ENCODE measurements at regions not wholly inside any gene's neighbourhood (a gene's known extent, or its start where the extent isn't known, plus 50 kb on each side); places are given as distances from the start of the nearest gene placed in this dataset.

- no peak overlapping the region for H3K4me3 ChIP-seq
- 0% methylated on average over 2 of the region's 2 CpGs for WGBS (ENCODE audit: insufficient coverage, insufficient replicate concordance, low lambda C conversion rate, missing lambda C conversion rate)
- ChIA-PET POLR2A (no interaction called here), SMC1A (ENCODE audit: uncharacterized antibody, unreplicated experiment) (interaction anchor here (1.2 to 1.4 kb wide), 2 partner anchors 10 to 12 kb away, joined by 3 to 4 read pairs; no protein-coding TSS in a partner anchor), CTCF (interaction anchor here (0.7 to 1.2 kb wide), 2 partner anchors 9 to 621 kb away, joined by 3 to 4 read pairs; no protein-coding TSS in a partner anchor), RAD21 (ENCODE audit: unreplicated experiment) (interaction anchor here (0.8 to 3.5 kb wide), 4 partner anchors 65 to 88 kb away, joined by 3 to 13 read pairs (median 4); no protein-coding TSS in a partner anchor)
- no peak overlapping the region for H2AFZ ChIP-seq (ENCODE audit: control insufficient read depth, low read depth, low read length)
- no peak overlapping the region for H3K9ac ChIP-seq (ENCODE audit: control insufficient read depth, insufficient read depth, low read length)
- H3K79me2 ChIP-seq (ENCODE audit: control insufficient read depth, insufficient read depth, low read length) = no peaks in the 10 kb centered on the region
- no TSS peak for BruUV-seq (replicated peaks)
- H4K20me1 ChIP-seq (ENCODE audit: control insufficient read depth, insufficient read depth) = no peaks in the 10 kb centered on the region
- intact Hi-C loops (cut with micrococcal nuclease; ENCODE audit: unreplicated experiment) (no loop called here), in situ Hi-C loops (cut with MboI) (no loop called here)
- no peak overlapping the region for H3K4me2 ChIP-seq (ENCODE audit: control insufficient read depth, insufficient read depth)
- no peaks in the 10 kb centered on the region for H3K27me3 ChIP-seq (replicated peaks in 1 of 2; ENCODE audit: control insufficient read depth in 2 of 2, insufficient read depth in 2 of 2, low read length in 1 of 2)
- H3K4me1 ChIP-seq (ENCODE audit: control insufficient read depth, insufficient read depth, low read length) = no peaks in the 10 kb centered on the region
- ATAC-seq = no peak
- no peak for DNase-seq (ENCODE audit: low read depth, low spot score)
- H3K36me3 ChIP-seq (ENCODE audit: control insufficient read depth in 2 of 2, insufficient read depth in 2 of 2, low read length in 1 of 2) = no peaks in the 10 kb centered on the region
- TF ChIP-seq ZNF24 (IDR thresholded peaks at IDR 0.05) (no peak), ZSCAN29 (IDR thresholded peaks at IDR 0.05) (no peak), ZBTB40 (IDR thresholded peaks at IDR 0.05; ENCODE audit: borderline replicate concordance) (no peak), RCOR1 (conservative IDR thresholded peaks at IDR 0.05; ENCODE audit: low read depth, low read length) (no peak), BCL11A (IDR thresholded peaks at IDR 0.05; ENCODE audit: low read depth, low read length) (no peak), CUX1 (IDR thresholded peaks at IDR 0.05; ENCODE audit: insufficient replicate concordance, low read depth, low read length) (no peak), BCLAF1 (IDR thresholded peaks at IDR 0.05) (no peak)
- FAIRE-seq = no peak
- H3K9me3 ChIP-seq (replicated peaks; ENCODE audit: control insufficient read depth, insufficient read depth, low read length) = no peaks in the 10 kb centered on the region
- H3K27ac ChIP-seq (ENCODE audit: control insufficient read depth, insufficient read depth) = no peak overlapping the region
These were observed 1453.4 kb downstream of the STIM2 start for GRCh38 chr4:28313729-28314713.

Data from GM12878 (cell line).